IPS DF 4.7 (cell line): ENCODE measurements at regions not wholly inside any gene's neighbourhood (a gene's known extent, or its start where the extent isn't known, plus 50 kb on each side); places are given as distances from the start of the nearest gene placed in this dataset.

Experiments
- DNase-seq: peaks from one replicate; pipeline ENCODE4 v3.0.0-alpha.2; 2013; ENCODE audit warnings: low spot score; ENCODE audit errors: extremely low read depth

DNA sequence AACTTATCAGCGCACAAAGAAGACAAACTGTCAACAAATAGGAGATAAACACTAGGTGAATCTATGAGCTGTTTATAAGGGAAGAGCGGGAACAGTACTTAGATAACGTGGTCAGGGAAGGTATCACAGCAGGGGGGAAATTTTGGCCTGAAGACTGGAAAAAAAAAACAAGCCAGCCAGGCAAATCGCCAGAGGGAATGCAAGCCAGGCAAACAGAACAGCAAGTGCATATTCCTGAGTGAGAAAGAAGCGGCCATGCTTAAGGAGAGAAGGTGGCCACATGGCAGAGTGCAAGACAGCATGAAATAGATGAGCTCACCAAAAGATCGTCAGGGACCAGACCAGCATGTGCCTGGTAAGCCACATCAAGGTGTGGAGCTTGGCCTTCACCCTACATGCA, 466.5 kb upstream of the ARID1B start:
- no peak for DNase-seq

DNA sequence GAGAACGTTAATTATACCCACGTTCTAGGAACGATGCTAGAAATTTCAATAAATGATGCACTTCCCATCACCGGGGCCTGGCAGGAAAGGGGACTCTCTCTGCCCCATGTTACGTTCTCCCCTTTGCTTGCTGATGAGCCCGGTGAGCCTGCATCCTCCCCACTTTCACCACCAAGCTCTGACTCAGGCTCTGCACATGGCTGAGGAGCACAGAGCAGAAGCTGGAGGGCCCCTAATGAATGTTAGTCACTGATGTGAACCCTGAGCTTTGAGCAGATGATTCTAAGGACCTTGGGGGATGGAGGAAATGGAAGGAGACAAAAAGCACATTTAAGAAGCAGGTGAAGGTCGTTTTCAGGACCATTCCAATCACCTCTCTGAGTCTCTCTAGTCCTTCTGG, 468.2 kb upstream of the ARID1B start:
- no peak for DNase-seq

DNA sequence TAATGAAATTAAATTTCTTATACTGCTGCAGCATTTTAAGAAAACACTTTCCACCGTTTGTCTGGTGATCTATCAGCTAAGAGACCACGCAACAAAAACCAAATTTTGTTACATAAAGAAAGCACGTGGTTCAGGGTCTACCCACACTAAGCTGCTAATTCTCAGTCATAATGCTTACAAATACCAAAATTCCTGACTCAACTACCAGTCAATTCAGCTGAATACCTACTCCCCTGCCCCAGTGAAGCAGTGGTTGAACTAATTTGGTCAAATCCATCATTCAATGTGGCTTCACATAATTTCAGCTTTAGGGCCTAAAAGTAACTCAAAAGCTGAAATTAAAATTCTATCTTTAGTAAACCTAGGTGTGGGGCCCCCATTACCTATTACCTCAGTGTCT, 468.6 kb upstream of the ARID1B start:
- DNase-seq, result no peak

DNA sequence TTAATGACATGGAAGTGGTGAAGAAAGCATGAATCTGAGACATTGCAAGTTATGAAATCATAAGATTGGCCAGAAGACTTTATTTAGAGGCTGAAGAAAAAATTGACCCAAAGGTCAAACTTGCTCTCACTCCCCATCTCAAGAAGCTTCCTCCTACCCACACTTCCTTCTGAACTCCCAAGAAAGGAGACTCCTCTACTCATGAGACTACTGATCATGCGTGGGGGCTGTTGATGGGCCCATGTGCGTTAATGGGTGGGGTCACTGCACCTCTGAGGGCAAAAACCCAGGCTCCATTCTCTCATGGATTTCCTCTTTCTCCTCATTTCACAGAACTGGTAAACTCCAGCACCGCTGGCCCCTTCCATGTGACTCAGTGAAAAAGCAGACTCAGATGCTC, 470.6 kb upstream of the ARID1B start:
- no peak for DNase-seq

DNA sequence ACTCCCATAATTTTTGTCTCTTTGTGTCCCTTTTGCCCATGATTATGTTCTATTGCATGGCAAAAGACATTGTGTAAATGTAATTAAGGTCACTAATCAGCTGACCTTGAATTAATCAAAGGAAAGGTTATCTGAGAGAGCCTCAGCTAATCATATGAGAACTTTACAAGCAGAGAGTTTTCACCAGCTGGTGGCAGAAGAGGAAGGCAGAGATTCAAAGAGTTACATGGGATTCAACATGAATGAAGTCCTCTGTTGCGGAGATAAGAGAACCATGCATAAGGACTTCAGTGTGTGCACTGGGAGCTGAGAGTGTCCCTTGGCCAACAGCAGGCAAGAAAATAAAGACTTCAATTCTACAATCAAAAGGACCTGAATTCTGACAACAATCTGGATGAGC, 494.1 kb upstream of the ARID1B start:
- no peak for DNase-seq

DNA sequence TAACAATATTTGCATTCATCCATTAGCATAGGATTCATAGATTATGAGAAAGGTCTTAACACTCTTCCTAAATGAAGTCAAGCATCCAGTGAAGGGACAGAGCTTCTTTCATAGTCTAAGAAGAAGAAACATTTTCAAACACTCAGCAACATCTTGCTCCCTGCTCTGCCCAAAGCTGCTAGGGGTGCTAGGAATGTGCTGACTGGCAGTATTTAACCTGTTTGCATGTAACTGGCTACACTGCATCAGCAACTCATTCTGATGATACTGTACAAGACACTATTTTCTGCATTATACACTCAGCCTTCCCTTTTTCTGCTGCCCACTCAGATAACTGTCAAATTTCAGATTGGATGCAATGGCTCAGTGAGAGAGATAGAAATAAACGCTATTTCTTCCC, 495.1 kb upstream of the ARID1B start:
- no peak for DNase-seq

DNA sequence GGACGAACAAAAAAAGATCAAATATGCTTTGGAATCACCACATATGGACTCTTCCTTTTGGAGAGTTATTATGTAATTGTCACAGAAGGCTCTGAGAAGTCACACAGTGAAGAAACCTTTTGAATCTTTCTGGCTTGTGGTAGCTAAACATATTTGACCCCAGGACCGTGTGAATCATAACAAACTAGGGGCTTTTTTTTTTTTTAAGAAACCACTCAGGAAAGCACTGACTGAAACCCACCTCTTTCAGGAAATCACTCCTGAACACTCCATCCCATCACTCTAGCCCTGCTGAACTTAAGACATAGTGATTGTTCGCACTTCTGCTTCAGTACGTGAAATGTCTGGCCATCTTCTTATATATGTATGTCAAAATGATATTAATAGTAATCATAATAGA, 495.9 kb upstream of the ARID1B start:
- no peak for DNase-seq

DNA sequence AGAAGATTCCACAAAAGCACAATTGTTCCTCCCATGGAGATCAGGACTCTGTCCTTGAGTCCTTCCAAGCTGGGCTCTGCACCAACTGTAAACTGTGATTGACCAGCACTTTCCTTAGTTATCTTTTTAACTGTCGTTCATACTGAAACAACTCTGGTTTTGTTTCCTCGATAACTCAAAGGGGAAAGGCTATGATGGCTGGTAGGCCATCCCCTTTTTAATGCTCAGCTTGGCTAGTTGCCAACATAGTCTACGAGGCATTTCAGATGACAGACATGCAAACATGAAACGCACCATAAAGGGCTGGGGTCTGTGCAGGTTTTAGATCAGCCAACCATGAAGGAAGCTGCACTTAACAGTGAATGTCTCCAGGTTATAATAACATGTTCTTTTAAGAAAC, 497.1 kb upstream of the ARID1B start:
- DNase-seq, result no peak

DNA sequence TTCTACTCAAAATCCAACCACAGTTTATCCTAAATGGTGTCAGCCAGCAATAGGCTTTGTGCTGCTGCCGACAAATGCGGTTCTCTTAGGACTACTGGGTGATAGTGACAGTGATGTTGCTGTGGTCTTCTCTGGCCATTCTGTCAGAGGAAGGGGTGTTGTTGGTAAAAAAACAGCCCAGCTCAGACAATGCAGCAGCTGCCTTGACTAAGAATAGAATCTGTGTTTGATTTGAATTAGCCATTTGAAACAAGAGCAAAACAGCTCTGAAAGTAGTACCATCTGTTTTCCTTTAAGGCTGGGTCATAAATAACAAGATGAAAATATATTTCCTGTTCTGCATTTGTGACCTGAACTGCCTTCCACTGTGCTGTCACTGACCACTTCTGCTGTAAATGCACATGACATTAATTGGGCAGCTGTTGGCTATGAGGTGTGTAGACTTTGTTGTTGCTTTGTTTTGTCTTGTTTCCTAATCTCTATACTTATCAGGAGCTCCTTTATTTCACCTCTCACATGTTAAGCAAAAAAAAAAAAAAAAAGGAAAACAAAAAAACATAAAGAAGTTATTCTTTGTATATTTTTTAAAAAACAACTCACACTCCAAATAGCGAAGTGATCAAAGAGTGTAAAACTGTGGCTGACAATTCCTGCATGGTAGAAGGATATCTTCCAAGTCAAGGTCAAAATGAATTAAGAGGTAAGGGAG, 497.8 kb upstream of the ARID1B start:
- DNase-seq, result no peak

DNA sequence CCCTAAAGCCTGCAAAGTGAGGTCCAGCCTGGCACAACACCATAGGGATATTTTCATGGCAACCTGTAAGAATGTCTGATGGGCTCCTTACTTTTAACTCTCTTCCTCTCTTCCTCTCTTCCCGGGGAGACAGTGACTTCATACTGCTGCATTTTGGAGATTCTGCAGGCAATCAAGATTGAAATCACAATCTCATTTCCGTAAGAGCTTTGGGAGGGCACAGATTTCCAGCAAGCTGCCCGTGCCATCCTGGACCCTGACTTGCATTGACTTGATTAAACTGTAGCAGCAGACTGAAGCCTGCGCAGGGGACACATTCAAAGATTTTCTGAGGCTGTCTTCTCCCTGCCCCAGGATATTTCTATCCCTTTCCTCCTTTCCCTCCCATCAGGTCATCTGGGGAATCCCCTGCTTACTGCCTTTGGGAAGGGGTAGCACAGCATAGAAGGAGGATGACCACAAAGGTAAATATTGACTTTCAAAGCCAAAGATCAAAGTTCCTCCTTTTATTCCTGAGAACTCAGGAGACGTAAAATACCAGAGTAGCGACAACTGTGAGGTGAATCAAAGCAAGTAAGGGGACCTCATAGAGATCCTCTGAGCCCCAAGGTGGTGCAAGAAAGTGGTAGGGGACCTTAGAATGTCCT, 504.0 kb upstream of the ARID1B start:
- DNase-seq, result no peak

DNA sequence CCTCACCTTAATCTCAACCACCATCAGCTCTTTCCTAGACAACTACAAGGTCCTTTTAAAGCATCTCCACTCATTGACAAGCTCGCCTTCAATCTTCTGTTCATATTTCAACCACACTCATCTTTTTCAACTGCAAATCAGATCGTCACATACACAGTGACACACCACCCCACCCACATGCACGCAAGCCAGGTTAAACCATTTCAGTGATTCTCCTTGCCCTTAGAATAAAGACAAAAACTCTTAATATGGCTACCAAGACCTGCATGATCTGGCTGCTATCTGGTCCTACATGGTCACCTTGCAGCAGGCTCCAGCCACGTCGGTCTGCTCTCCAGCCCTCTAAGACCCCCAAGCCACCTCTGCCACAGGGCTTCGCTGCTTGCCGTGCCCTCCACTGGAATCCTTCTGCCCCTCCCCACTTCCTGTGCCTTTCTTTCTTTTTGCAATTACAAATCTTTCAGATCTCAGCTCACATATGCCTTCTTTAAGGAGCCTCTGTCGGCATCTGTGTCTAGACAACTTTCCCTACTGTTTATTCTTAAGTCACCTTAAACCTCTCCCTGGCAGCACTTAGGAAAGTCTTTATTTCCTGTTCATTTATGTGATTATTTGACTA, 507.3 kb upstream of the ARID1B start:
- no peak for DNase-seq

DNA sequence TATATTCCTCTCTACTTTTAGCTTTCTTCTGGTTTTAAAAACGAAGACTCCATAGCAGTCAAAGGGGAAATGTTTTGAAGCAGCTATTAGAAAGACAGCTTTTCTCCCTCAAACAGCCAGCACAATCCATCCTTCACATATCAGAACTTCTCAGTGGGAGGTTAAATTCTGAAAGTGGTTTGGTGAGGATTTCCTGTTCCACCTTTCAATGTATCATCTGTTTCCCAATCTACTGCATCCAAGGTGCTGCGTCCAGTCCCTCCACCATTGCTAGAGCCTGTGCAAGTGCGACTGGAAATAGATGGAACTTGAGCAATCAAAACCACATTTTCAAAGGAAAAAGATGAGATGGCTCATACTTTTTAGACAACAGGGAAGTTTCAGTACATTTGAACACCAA, 508.3 kb upstream of the ARID1B start:
- DNase-seq, result no peak

DNA sequence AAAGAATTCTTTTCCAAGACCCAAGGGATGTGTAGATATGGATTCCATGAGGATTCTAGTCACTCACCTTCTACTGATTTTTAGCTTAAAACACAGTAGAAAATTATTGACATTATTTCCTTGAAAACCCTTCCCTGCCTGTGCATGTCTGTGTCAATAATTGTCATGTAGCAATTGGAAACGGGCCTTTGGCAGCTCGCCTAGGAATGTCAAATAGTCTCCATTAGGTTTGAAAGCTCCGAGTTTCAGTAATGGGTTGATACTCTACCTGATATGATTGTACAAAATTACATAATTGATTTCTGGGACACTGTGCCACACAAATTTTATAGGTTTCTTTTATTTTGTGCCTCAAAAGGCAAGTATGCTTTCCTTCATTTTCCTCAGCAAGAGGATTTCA, 515.2 kb upstream of the ARID1B start:
- DNase-seq, result no peak

DNA sequence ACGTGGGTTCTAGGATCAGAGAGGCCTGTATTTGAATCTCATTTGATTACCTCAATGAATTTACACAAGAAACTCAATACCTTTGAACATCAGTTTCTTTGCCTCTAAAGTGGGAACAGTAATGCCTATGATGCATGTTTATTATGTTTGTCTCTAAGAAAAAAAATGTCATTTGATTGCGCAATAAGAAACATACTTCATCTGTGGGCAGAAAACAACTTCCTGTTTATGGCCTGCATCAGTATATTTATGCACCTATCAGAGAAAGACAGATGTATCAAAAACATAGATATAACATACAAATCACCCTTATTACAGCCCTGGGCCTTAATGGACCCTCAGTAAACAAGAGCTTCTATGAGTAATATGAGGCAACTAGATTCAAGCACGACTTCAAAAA, 516.4 kb upstream of the ARID1B start:
- no peak for DNase-seq

DNA sequence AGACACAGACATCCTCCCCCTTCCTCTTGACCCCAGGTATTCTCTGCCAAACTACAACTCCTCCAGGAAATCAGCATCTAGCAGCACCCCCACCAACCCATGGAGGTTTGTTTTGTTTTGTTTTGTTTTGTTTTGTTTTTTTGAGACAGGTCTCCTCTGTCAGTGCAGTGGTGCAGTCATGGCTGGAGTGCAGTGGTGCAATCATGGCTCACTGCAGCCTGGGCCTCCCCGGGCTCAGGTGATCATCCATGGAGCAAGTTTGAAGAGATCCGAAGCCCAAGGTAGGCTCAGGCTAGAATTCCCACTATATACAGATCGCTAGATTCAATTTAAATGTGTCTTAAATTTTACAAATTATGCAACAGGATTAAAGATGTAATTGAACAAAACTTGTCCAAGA, 518.2 kb upstream of the ARID1B start:
- DNase-seq, result no peak

DNA sequence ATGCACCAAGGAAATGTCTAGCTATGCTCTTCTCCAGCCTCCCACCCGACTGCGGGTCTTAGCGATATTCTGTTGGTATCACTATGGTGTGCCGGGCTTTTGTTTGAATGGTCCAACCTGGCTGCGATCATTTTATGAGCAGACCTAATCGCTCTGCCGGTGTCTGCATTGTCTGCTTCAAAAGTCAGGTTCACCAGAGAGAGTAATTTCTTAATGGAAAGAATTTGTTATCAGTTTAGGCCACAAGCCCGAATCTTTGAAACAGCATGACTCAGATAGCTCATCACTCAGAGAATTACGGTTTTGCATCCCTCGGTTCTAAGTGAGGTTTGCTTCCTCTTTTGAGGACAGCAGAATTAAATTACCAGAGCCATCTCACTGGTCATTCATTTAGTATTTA, 521.0 kb upstream of the ARID1B start:
- no peak for DNase-seq

DNA sequence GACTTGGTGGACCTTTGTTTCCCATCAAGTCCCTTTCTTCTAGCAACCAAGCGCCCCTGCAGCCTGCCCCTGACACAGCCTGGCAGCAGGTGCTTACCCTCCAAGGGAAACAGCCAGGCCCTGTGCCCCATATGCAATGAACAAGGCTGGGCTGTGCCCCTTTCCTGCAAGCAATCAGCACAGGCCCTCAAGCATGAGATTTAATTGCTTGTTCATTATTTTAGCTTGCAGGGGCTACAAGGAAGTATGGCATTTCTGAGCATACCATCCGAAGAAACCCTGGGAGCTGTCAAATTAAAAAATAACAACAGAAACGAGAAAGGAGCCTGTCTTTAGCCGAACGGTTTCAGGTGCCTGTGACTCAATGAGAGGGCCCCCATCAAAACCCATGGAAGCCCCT, 522.9 kb upstream of the ARID1B start:
- no peak for DNase-seq

DNA sequence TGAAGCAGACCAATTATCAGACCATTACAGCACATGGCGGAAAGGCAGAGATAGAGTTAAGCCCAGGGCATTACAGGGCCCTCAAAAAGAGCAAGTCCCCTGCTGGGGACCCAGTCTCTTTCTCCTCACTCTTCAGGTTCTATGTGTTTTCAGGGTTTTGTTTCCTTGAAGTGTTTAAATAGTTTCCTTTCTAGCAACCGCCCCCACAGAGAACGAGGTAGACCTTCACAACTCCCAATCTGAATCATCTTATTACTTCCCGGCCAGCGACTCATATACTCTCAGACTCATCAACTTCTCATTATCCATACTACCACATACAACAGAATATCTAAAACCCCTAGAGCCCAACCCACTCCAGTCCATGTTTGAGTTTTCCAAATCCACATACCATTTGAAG, 526.6 kb upstream of the ARID1B start:
- DNase-seq, result no peak

DNA sequence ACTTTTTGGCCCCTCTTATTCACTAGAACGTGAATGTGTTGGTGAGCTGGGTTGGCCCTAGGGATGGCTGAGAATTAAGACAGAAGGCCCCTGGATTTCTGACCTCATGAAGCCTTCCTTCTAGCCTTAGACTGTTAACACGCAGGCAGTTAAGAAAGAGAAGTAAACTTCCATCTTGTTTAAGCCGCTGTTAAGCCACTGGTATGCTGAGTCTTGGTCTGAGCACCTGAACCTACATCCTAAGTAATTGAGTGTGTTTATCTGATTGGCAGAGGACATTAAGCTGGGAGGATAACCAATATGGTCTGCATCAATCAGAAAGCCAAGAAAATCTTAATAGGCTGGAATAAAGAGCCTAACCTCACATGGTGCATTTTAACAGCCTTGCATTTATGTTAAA, 535.0 kb upstream of the ARID1B start:
- no peak for DNase-seq

DNA sequence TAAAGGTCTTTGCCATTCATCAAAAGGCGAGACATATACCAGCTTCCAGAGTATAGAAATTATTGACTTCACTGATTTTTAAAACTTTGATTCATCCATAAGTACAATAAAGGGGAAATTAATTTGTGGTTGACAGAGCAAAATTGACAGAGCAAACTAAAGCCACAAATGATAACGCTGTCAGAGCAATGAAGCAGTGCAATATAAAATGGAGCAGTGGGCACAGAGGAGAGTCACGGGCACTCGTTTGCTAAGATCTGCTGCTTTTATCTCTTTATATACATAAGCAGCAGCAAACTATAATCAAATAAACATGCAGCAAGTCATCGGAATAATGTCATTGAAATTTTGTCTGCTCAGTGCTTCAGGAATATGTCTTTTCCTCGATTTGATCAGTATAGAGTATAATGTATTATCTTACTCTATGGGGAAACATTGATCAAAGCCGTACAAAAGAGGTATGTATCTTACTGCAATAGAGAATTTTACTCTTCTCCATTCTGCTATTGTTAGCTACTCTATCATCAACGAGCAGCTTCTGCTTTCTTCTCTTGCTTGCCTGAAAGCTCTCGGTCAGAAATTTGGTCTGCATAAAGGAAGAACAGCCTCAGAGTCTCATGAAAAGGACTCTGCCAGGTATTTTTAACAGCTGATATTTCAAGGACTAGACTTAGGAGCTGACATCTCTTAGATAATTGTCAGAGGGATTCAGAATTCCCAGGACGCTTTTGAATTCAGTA, 546.0 kb upstream of the ARID1B start:
- no peak for DNase-seq

DNA sequence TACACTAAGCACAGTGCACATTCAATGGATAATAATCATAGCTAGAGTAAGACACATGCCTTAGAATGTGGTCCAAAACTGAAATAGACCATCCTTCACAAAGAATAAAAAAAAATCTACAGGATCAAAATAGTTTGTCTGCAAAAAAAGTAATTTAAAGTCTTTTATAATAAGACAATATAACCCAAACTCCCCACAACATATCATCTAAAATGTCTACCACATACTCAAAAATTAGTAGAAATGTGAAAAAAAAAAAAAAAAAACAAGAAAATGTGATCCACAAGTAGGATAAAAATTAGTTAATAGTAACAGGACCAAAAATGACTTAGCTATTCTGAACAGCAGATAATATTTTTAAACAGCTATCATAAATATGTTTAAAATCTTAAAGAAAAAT, 557.2 kb upstream of the ARID1B start:
- DNase-seq, result no peak

DNA sequence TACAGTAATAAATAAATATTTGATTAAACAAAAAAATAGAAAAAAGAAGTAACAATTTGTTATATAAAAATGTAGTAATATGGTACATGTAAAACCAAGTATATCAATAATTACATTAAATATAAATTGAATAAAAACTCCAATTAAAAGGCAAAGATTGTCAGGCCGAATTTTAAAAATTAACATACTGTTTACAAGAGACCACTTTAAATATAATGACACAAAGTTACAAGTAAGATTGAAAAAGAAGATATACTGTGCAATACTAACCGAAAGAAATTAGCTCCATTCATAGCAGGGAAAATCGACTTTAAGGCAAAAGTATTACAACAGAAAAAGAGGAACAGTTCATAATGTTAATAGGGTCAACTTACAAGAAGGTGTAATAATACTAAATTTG, 571.5 kb upstream of the ARID1B start:
- DNase-seq, result no peak
